Cardiac muscle cell (in vitro differentiated cells and primary cell): ENCODE measurements at regions not wholly inside any gene's neighbourhood (a gene's known extent, or its start where the extent isn't known, plus 50 kb on each side); places are given as distances from the start of the nearest gene placed in this dataset.

Experiments used
- DNase-seq, 2 donors: peaks; one replicate each; pipeline versions ENCODE4 v3.0.0 to v3.0.0-alpha.2; 2010 to 2017; ENCODE audit warnings: low read depth in 1 of 2, low spot score in 1 of 2
- H3K27ac ChIP-seq: fragments of 200-600 bp; sonication (generic); 2 replicates; pipeline ENCODE4 v1.5.1; 2016
- H3K27me3 ChIP-seq: fragments of 200-600 bp; sonication (generic); 2 replicates; pipeline ENCODE4 v1.6.0; 2016; ENCODE audit warnings: control low read depth
- H3K36me3 ChIP-seq: fragments of 200-600 bp; sonication (generic); 2 replicates; pipeline ENCODE4 v1.5.1; 2016; ENCODE audit warnings: control low read depth
- H3K4me1 ChIP-seq: fragments of 200-600 bp; sonication (generic); 2 replicates; pipeline ENCODE4 v1.8.1; 2017; ENCODE audit warnings: low read depth, mild to moderate bottlenecking, mixed run types
- H3K4me3 ChIP-seq: fragments of 200-600 bp; sonication (generic); 2 replicates; pipeline ENCODE4 v1.5.1; 2016; ENCODE audit warnings: mild to moderate bottlenecking
- H3K9me3 ChIP-seq: fragments of 200-600 bp; sonication (generic); 2 replicates; pipeline ENCODE4 v1.5.1; 2017; ENCODE audit warnings: low read depth, mild to moderate bottlenecking, control low read depth
- CTCF ChIP-seq: IDR thresholded peaks from 2 replicates; pipeline ENCODE4 v1.5.1; 2012; ENCODE audit warnings: low read depth, mild to moderate bottlenecking, low read length

DNA sequence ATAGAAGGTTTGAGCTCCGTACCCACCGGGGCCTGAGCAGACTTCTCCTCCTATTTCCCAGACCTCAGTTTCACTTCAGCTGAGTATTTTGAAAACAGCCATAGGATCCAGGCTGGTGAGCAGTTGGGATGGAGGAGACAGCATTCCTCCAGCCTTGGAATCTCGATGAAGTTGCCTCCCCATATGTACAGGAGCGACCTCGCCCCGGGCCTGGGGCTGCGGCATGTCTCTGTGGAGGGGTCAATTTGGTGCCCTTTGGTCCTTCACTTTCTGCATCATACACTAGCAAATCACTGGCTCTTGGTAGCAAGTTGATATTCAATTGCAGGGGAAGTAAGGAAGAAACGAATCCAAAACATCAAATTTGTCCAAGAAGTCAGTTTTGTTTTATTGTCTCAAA is 402.0 kb upstream of the IRX4 start:
- H3K4me1 ChIP-seq = no peaks in the 10 kb centered on the region
- H3K27me3 ChIP-seq = no peaks in the 10 kb centered on the region
- no peak for DNase-seq

GRCh38 chr5:2283481-2284045 is 400.8 kb upstream of the IRX4 start:
- Histone ChIP-seq H3K27me3 (no peaks in the 10 kb centered on the region), H3K4me3 (no peak overlapping the region), H3K27ac (no peak overlapping the region), H3K4me1 (no peaks in the 10 kb centered on the region), H3K36me3 (no peaks in the 10 kb centered on the region), H3K9me3 (no peaks in the 10 kb centered on the region)
- DNase-seq = no peak
- TF ChIP-seq CTCF = no peak

More for the DNA sequence above, 402.0 kb upstream of the IRX4 start:
- Histone ChIP-seq H3K27ac (no peak overlapping the region), H3K9me3 (no peaks in the 10 kb centered on the region), H3K36me3 (no peaks in the 10 kb centered on the region), H3K4me3 (no peak overlapping the region)
- TF ChIP-seq CTCF = no peak

DNA sequence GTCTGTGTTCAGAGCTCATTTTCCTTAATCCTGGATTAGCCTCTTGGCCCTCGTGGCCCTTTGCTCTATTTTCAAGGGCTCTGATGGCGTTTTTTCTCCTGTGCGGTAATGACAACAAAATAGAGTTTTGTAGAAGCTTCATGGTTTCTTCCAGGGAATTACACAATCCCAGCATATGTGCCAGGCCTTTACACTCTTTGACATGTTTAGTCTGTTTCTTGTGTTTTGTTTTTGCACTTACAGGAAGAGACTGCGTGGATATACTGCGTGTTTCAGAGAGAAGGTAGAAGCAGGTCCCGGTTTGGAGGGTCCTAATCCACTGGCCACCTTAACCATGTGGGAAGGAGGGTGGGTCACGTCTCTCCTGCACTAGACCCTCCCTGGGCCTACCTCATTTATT is 400.2 kb upstream of the IRX4 start:
- Histone ChIP-seq H3K4me1 (no peaks in the 10 kb centered on the region), H3K36me3 (no peaks in the 10 kb centered on the region), H3K9me3 (no peaks in the 10 kb centered on the region), H3K27me3 (no peaks in the 10 kb centered on the region), H3K27ac (no peak overlapping the region), H3K4me3 (no peak overlapping the region)
- TF ChIP-seq CTCF = no peak
- DNase-seq = no peak

DNA sequence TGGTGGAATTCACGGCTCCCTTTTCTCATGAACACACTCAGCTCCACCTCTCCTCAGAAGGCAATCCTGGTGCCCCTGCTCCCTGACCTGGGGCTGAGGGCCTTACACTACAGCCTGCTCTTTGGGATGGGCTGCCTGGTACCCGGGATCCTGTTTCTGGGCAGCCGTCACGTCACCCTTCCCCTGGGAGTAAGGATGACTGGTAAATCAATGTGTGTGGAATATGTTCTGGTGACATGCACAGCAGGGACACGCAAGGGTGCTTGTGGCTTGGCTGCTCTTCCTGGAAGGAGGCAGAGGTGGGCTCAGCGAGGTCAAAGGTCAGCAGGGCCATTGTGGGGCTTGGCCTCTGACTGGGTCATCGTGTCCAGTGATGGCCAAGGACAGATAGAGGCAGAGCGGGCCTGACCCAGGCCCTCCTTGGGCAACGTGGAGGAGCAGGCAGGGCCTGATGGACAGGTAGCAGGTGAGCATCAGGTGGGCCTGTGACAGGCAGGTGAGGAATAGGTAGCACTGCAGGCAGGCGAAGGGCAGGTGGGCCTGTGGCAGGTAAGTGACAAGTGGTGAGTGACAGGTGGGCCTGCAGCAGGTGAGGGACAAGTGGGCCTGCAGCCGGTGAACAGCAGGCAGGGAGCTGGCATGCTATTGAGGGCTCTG is 399.4 kb upstream of the IRX4 start:
- no peaks in the 10 kb centered on the region for H3K27me3 ChIP-seq
- no peak for DNase-seq
- no peaks in the 10 kb centered on the region for H3K9me3 ChIP-seq
- no peaks in the 10 kb centered on the region for H3K4me1 ChIP-seq
- no peak for TF ChIP-seq CTCF
- H3K27ac ChIP-seq = no peak overlapping the region
- H3K4me3 ChIP-seq = no peak overlapping the region
- H3K36me3 ChIP-seq = no peaks in the 10 kb centered on the region

- Histone ChIP-seq H3K4me3 (no peak overlapping the region), H3K36me3 (no peaks in the 10 kb centered on the region), H3K27ac (no peak overlapping the region), H3K9me3 (no peaks in the 10 kb centered on the region), H3K27me3 (no peaks in the 10 kb centered on the region), H3K4me1 (no peaks in the 10 kb centered on the region)
- DNase-seq = no peak
- no peak for TF ChIP-seq CTCF
These were observed 398.7 kb upstream of the IRX4 start for GRCh38 chr5:2281446-2281845.
